ENCODE measurements at regions not wholly inside any gene's neighbourhood (a gene's known extent, or its start where the extent isn't known, plus 50 kb on each side); places are given as distances from the start of the nearest gene placed in this dataset.
"Not testable (repeated sequence)": the region's sequence is repeated elsewhere in the genome, so short reads cannot be mapped to it uniquely, and the experiment has no call there.

GRCh38 chr18:34314847-34315246, 90.1 kb upstream of the NOL4 start:
- DNase-seq (ENCODE audit: insufficient read length, low spot score): no peak
- TF ChIP-seq POLR2A (IDR thresholded peaks at IDR 0.05; ENCODE audit: low read depth, low read length): no peak
- no peak for TF ChIP-seq POU2F2 (IDR thresholded peaks at IDR 0.05; ENCODE audit: low read depth, low read length)
- no peak for TF ChIP-seq TAF1 (IDR thresholded peaks at IDR 0.05; ENCODE audit: low read depth, low read length)
- no peak for TF ChIP-seq POLR2AphosphoS5 (IDR thresholded peaks at IDR 0.05; ENCODE audit: low read depth, low read length)
- no peak for TF ChIP-seq SPI1 (IDR thresholded peaks at IDR 0.05; ENCODE audit: low read depth, low read length)
- no peak for TF ChIP-seq PAX5 (IDR thresholded peaks at IDR 0.05; ENCODE audit: insufficient read depth, low read length, severe bottlenecking)
- no peak for FAIRE-seq

DNA sequence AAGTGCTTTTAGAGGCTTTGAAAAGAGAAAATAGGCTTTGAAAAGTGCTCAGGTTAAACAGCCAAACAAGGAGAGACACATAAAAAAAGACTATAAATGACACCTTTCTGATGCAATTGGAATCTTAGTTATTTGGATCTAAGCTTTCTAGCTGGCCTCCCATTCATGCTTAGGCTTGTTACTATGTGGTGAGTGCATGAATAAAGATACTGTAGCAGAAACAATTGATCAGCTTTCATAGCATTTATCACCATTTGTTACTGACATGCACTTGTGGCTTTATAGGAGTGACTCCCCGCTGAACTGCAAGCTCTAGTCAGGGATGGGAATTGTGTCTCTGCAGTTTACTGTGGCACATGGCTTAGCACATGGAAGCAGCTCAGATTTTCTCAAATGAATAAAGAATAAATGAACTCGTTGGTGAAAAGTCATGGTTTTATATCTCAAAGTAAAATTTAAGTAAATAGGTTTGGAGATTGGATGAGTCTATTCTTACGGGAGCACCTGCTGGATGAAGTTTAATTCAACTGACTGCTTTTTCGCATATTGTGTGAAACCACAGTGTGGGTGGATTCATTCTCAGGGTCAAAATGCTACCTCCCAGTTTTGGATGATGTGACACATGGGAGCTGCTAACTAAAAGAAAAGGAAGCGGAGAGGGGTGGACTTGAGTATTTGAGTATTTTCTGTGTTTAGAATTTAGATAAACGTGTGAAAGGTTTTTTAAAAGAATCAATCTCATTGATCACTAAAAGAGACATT, 91.1 kb upstream of the NOL4 start:
- no peak for DNase-seq (ENCODE audit: insufficient read length, low spot score)
- no peak for FAIRE-seq
- no peak for TF ChIP-seq TAF1 (IDR thresholded peaks at IDR 0.05; ENCODE audit: low read depth, low read length)
- TF ChIP-seq POLR2A (IDR thresholded peaks at IDR 0.05; ENCODE audit: low read depth, low read length): no peak
- TF ChIP-seq SPI1 (IDR thresholded peaks at IDR 0.05; ENCODE audit: low read depth, low read length): no peak
- TF ChIP-seq POU2F2 (IDR thresholded peaks at IDR 0.05; ENCODE audit: low read depth, low read length): no peak
- no peak for TF ChIP-seq POLR2AphosphoS5 (IDR thresholded peaks at IDR 0.05; ENCODE audit: low read depth, low read length)
- TF ChIP-seq PAX5 (IDR thresholded peaks at IDR 0.05; ENCODE audit: insufficient read depth, low read length, severe bottlenecking): no peak

DNA sequence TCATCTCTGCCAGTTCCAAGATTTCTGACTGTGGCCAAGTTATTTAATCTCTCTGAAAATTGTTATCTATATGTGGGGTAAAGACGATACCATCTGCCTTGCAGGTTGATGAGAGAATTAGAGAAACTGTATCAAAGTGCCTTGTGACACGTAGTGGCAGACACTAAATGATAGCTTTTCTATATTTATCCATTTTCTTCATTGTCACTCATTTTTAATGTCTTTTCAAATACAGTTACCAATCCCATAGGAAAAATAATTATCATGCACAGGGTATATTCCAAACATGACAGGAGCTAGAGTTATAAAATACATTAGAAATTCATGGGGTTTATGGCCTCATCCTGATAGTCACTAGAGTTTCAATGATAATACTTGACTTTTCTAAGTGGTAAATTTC, 95.6 kb upstream of the NOL4 start:
- no peak for TF ChIP-seq POU2F2 (IDR thresholded peaks at IDR 0.05; ENCODE audit: low read depth, low read length)
- TF ChIP-seq SPI1 (IDR thresholded peaks at IDR 0.05; ENCODE audit: low read depth, low read length): no peak
- no peak for TF ChIP-seq TAF1 (IDR thresholded peaks at IDR 0.05; ENCODE audit: low read depth, low read length)
- no peak for TF ChIP-seq POLR2A (IDR thresholded peaks at IDR 0.05; ENCODE audit: low read depth, low read length)
- TF ChIP-seq PAX5 (IDR thresholded peaks at IDR 0.05; ENCODE audit: insufficient read depth, low read length, severe bottlenecking): no peak
- TF ChIP-seq POLR2AphosphoS5 (IDR thresholded peaks at IDR 0.05; ENCODE audit: low read depth, low read length): no peak
- DNase-seq (ENCODE audit: insufficient read length, low spot score) (no peak), FAIRE-seq (no peak)

- TF ChIP-seq POLR2A (IDR thresholded peaks at IDR 0.05; ENCODE audit: low read depth, low read length): no peak
- no peak for TF ChIP-seq TAF1 (IDR thresholded peaks at IDR 0.05; ENCODE audit: low read depth, low read length)
- TF ChIP-seq POLR2AphosphoS5 (IDR thresholded peaks at IDR 0.05; ENCODE audit: low read depth, low read length): no peak
- no peak for TF ChIP-seq SPI1 (IDR thresholded peaks at IDR 0.05; ENCODE audit: low read depth, low read length)
- no peak for DNase-seq (ENCODE audit: insufficient read length, low spot score)
- FAIRE-seq: no peak
Observed at GRCh38 chr18:34321066-34321465, 96.4 kb upstream of the NOL4 start.

DNA sequence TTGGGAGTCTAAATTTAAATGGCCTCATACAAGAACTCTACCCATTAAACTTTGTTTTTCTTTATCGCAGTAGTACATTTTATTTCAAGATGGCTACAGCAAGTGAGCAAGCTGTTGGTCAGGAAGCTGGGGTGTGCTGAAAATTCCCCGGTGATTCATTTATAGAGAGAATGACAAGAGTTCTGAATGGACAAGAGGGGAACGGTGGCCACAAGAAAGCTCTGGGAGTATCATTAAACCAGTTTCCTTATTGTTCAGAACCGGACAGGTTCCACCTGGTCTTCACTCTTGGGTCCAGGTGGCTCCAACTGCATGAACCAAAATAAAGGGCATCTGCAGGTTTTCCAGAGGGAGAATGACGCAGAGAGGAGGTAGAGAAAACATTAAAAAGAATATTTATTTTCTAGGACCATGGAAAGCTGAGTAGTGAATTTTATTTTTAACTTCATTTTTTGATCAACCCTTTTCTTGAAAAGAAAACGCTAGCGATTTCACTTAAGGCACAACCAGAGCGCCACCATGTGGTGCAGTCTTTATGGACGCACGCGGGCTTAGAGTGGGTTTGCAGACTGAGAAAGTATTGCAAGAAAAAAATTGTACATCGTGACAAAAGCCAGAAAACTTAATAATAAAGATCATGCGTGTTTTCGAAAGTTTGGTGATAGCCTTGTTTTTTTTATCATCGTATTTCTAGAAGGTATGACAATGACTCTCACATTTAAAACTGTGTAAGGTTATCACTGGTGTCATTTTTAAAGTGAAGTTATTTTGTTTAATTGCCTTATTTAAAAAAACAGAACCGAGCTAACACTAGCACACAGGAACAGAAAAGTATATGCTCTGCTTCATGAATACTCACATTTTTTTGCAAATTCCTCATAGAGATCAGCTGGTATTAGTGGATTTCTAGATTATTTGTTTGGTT, 97.9 kb upstream of the NOL4 start:
- DNase-seq (ENCODE audit: insufficient read length, low spot score) (no peak), FAIRE-seq (no peak)
- TF ChIP-seq POLR2AphosphoS5 (IDR thresholded peaks at IDR 0.05; ENCODE audit: low read depth, low read length) (no peak), POU2F2 (IDR thresholded peaks at IDR 0.05; ENCODE audit: low read depth, low read length) (no peak), POLR2A (IDR thresholded peaks at IDR 0.05; ENCODE audit: low read depth, low read length) (no peak), PAX5 (IDR thresholded peaks at IDR 0.05; ENCODE audit: insufficient read depth, low read length, severe bottlenecking) (no peak), SPI1 (IDR thresholded peaks at IDR 0.05; ENCODE audit: low read depth, low read length) (no peak), TAF1 (IDR thresholded peaks at IDR 0.05; ENCODE audit: low read depth, low read length) (no peak)

DNA sequence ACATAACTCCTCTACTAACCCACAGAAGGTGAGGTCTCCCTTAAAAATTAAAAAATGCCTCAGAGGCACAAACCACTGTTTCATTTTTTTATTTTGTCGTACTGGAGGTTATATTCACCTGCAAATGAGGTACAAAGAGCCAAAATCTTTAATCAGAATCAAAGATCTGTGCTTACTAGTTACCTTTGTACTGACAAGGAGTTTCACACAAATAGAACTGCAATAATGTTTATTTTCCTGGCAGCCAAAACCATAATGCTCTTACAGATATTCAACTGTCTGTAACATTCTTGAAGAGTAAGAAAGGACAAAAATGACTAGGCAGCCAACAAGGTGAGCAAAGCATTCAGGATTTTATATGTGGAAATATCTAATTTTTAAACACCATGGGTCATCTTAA, 105.1 kb upstream of the NOL4 start:
- TF ChIP-seq POLR2A (IDR thresholded peaks at IDR 0.05; ENCODE audit: low read depth, low read length): no peak
- no peak for TF ChIP-seq TAF1 (IDR thresholded peaks at IDR 0.05; ENCODE audit: low read depth, low read length)
- TF ChIP-seq POU2F2 (IDR thresholded peaks at IDR 0.05; ENCODE audit: low read depth, low read length): no peak
- TF ChIP-seq SPI1 (IDR thresholded peaks at IDR 0.05; ENCODE audit: low read depth, low read length): no peak
- TF ChIP-seq PAX5 (IDR thresholded peaks at IDR 0.05; ENCODE audit: insufficient read depth, low read length, severe bottlenecking): no peak
- no peak for TF ChIP-seq POLR2AphosphoS5 (IDR thresholded peaks at IDR 0.05; ENCODE audit: low read depth, low read length)
- FAIRE-seq (no peak), DNase-seq (ENCODE audit: insufficient read length, low spot score) (no peak)

DNA sequence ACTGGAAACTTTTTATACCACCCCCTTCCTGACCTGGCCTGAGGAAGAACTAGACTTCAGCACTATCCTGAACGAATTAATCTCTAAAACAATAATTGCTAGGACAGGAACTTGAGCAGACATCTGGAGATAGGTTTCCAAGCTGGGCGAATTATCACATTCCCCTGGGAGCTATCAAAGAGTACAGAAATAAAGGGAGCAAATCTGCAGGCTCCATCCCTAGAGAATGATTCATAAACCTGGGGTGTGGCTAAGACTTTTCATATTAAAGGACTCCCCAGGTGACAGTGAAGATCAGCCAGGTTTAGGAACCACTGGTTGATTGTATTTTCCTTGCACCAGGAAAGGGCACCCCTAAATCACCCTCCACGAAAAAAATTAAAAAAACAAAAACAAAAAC, 105.6 kb upstream of the NOL4 start:
- TF ChIP-seq PAX5 (IDR thresholded peaks at IDR 0.05; ENCODE audit: insufficient read depth, low read length, severe bottlenecking) (no peak), POLR2AphosphoS5 (IDR thresholded peaks at IDR 0.05; ENCODE audit: low read depth, low read length) (no peak), POU2F2 (IDR thresholded peaks at IDR 0.05; ENCODE audit: low read depth, low read length) (no peak), SPI1 (IDR thresholded peaks at IDR 0.05; ENCODE audit: low read depth, low read length) (no peak)
- DNase-seq (ENCODE audit: insufficient read length, low spot score) (no peak), FAIRE-seq (no peak)

GRCh38 chr18:34330907-34331306, 106.2 kb upstream of the NOL4 start:
- DNase-seq (ENCODE audit: insufficient read length, low spot score); FAIRE-seq: not testable (repeated sequence)

- FAIRE-seq; DNase-seq (ENCODE audit: insufficient read length, low spot score): not testable (repeated sequence)
Observed at GRCh38 chr18:34331343-34331742, 106.6 kb upstream of the NOL4 start.

- DNase-seq (ENCODE audit: insufficient read length, low spot score) (no peak), FAIRE-seq (no peak)
Observed at GRCh38 chr18:34339155-34339554, 114.4 kb upstream of the NOL4 start.

More at GRCh38 chr18:34339155-34339554, 114.4 kb upstream of the NOL4 start:
- TF ChIP-seq POU2F2 (IDR thresholded peaks at IDR 0.05; ENCODE audit: low read depth, low read length): no peak
- no peak for TF ChIP-seq TAF1 (IDR thresholded peaks at IDR 0.05; ENCODE audit: low read depth, low read length)
- TF ChIP-seq POLR2AphosphoS5 (IDR thresholded peaks at IDR 0.05; ENCODE audit: low read depth, low read length): no peak
- no peak for TF ChIP-seq PAX5 (IDR thresholded peaks at IDR 0.05; ENCODE audit: insufficient read depth, low read length, severe bottlenecking)
- TF ChIP-seq SPI1 (IDR thresholded peaks at IDR 0.05; ENCODE audit: low read depth, low read length): no peak
- TF ChIP-seq POLR2A (IDR thresholded peaks at IDR 0.05; ENCODE audit: low read depth, low read length): no peak

All from GM12891 (cell line).